CD14-positive monocyte (primary cell): ENCODE measurements at regions not wholly inside any gene's neighbourhood (a gene's known extent, or its start where the extent isn't known, plus 50 kb on each side); places are given as distances from the start of the nearest gene placed in this dataset.

ENCODE experiments used
- DNase-seq, 3 donors: peaks; one replicate each; pipeline ENCODE4 v3.0.0-alpha.2; 2011 to 2022
- H2AFZ ChIP-seq: 2 replicates; pipeline ENCODE4 v1.6.0; 2012; ENCODE audit warnings: mild to moderate bottlenecking, low read depth, low read length, inconsistent platforms; ENCODE audit not compliant: insufficient read depth, poor library complexity, severe bottlenecking
- H3K27ac ChIP-seq, 2 donors: 1 replicate in 1 of 2; 2 replicates in 1 of 2; pipeline ENCODE4 v1.5.1; 2012 to 2013; ENCODE audit warnings: low read length in 2 of 2, control low read depth in 1 of 2, inconsistent platforms in 1 of 2, low read depth in 1 of 2, mild to moderate bottlenecking in 1 of 2
- H3K27me3 ChIP-seq, 2 donors: one replicate each; pipeline versions ENCODE4 v1.6.0 to v1.6.1; 2011 to 2013; ENCODE audit warnings: low read length in 2 of 2; ENCODE audit not compliant: control insufficient read depth in 2 of 2, insufficient read depth in 2 of 2
- H3K36me3 ChIP-seq, 2 donors: replicated peaks in 1 of 2; 1 replicate in 1 of 2; 2 replicates in 1 of 2; pipeline versions ENCODE4 v1.5.1 to v1.6.1; 2012 to 2013; ENCODE audit warnings: low read length in 2 of 2, control low read depth in 1 of 2, inconsistent platforms in 1 of 2, mild to moderate bottlenecking in 1 of 2; ENCODE audit not compliant: insufficient read depth in 2 of 2, control insufficient read depth in 1 of 2
- H3K4me1 ChIP-seq, 2 donors: 1 replicate in 1 of 2; 2 replicates in 1 of 2; pipeline versions ENCODE4 v1.5.1 to v1.6.1; 2012 to 2013; ENCODE audit warnings: low read length in 2 of 2, control low read depth in 1 of 2, inconsistent platforms in 1 of 2, mild to moderate bottlenecking in 1 of 2, moderate library complexity in 1 of 2; ENCODE audit not compliant: insufficient read depth in 2 of 2, control insufficient read depth in 1 of 2
- H3K4me2 ChIP-seq: replicated peaks from 2 replicates; pipeline ENCODE3; 2012; ENCODE audit warnings: low read length, moderate library complexity, mild to moderate bottlenecking; ENCODE audit not compliant: poor library complexity, severe bottlenecking; ENCODE audit errors: extremely low read depth
- H3K4me3 ChIP-seq, 3 experiments: fragments of 200-600 bp in 1 of 3; sonication (generic) in 1 of 3; replicated peaks in 1 of 3; 1 replicate in 2 of 3; 2 replicates in 1 of 3; pipeline ENCODE4 v1.5.1; 2011 to 2013; ENCODE audit warnings: low read length in 3 of 3, mild to moderate bottlenecking in 3 of 3, control low read depth in 2 of 3, low read depth in 2 of 3, inconsistent platforms in 1 of 3, moderate library complexity in 1 of 3
- H3K79me2 ChIP-seq: 2 replicates; pipeline ENCODE4 v1.6.0; 2012; ENCODE audit warnings: mild to moderate bottlenecking, control low read depth, inconsistent platforms, low read length, moderate library complexity; ENCODE audit not compliant: insufficient read depth
- H3K9ac ChIP-seq: 2 replicates; pipeline ENCODE4 v1.6.0; 2017; ENCODE audit warnings: low read length, mild to moderate bottlenecking; ENCODE audit not compliant: insufficient read depth, poor library complexity, severe bottlenecking
- H3K9me3 ChIP-seq, 2 donors: replicated peaks in 1 of 2; 1 replicate in 1 of 2; 2 replicates in 1 of 2; pipeline versions ENCODE4 v1.5.1 to v1.6.1; 2012 to 2013; ENCODE audit warnings: low read length in 2 of 2, control low read depth in 1 of 2; ENCODE audit not compliant: control insufficient read depth in 1 of 2, insufficient read depth in 1 of 2
- H4K20me1 ChIP-seq: 2 replicates; pipeline ENCODE4 v1.6.0; 2012; ENCODE audit warnings: mild to moderate bottlenecking, low read length, control low read depth, moderate library complexity; ENCODE audit not compliant: insufficient read depth
- H3K27ac Mint-ChIP-seq, 7 donors: one replicate each; pipeline ENCODE4 v1.8.0; 2020; ENCODE audit warnings: mild to moderate bottlenecking in 7 of 7, mixed read lengths in 7 of 7, moderate library complexity in 6 of 7, inconsistent platforms in 2 of 7
- H3K27me3 Mint-ChIP-seq, 3 donors: one replicate each; pipeline ENCODE4 v1.8.0; 2021 to 2022; ENCODE audit warnings: low read depth in 3 of 3, mild to moderate bottlenecking in 3 of 3, mixed read lengths in 3 of 3, moderate library complexity in 3 of 3, inconsistent platforms in 1 of 3
- H3K36me3 Mint-ChIP-seq, 2 donors: one replicate each; pipeline ENCODE4 v1.8.0; 2020; ENCODE audit warnings: mixed read lengths in 2 of 2, inconsistent platforms in 1 of 2, mild to moderate bottlenecking in 1 of 2
- H3K4me1 Mint-ChIP-seq: one replicate; pipeline ENCODE4 v1.8.0; 2020; ENCODE audit warnings: mild to moderate bottlenecking, mixed read lengths
- H3K4me3 Mint-ChIP-seq, 2 donors: one replicate each; pipeline ENCODE4 v1.8.0; 2020; ENCODE audit warnings: mild to moderate bottlenecking in 2 of 2, mixed read lengths in 2 of 2, moderate library complexity in 1 of 2
- H3K9me3 Mint-ChIP-seq, 7 donors: one replicate each; pipeline ENCODE4 v1.8.0; 2020 to 2022; ENCODE audit warnings: mixed read lengths in 7 of 7, mild to moderate bottlenecking in 6 of 7, moderate library complexity in 6 of 7, inconsistent platforms in 2 of 7
- WGBS: methylation state at CpG from one replicate; pipeline ENCODE4 v1.1.5; 2013; ENCODE audit warnings: missing lambda C conversion rate; ENCODE audit not compliant: insufficient coverage; 5-methylcytosine and 5-hydroxymethylcytosine counted together
- intact Hi-C, 2 donors: fragments of 100-400 bp; cut with micrococcal nuclease; formaldehyde crosslinking; loops; one replicate each; pipeline versions ENCODE4 v1.15.0 to v1.15.1; 2023
- TF ChIP-seq, protein P1 (sequence below): fragments of 200-600 bp; IDR thresholded peaks from one replicate; pipeline ENCODE4 v1.8.0; 2022; ENCODE audit warnings: antibody characterized with exemption, mild to moderate bottlenecking

DNA sequence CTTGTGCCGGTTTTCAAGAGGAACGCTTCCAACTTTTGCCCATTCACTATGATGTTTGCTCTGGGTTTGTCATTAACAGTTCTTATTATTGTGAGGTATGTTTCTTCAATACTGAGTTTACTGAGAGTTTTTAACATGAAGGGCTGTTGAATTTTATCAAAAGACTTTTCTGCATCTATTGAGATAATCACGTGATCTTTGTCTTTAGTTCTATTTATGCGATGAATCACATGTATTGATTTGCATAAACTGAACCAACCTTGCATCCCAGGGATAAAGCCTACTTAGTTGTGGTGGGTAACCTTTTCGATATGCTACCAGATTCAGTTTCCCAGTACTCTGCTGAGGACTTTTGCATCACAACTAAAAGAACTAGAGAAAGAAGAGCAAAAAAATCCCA, 318.0 kb downstream of the GASK1B start:
- TF ChIP-seq, protein P1, sequence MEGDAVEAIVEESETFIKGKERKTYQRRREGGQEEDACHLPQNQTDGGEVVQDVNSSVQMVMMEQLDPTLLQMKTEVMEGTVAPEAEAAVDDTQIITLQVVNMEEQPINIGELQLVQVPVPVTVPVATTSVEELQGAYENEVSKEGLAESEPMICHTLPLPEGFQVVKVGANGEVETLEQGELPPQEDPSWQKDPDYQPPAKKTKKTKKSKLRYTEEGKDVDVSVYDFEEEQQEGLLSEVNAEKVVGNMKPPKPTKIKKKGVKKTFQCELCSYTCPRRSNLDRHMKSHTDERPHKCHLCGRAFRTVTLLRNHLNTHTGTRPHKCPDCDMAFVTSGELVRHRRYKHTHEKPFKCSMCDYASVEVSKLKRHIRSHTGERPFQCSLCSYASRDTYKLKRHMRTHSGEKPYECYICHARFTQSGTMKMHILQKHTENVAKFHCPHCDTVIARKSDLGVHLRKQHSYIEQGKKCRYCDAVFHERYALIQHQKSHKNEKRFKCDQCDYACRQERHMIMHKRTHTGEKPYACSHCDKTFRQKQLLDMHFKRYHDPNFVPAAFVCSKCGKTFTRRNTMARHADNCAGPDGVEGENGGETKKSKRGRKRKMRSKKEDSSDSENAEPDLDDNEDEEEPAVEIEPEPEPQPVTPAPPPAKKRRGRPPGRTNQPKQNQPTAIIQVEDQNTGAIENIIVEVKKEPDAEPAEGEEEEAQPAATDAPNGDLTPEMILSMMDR: no peak
- Histone ChIP-seq H4K20me1 (no peaks in the 10 kb centered on the region), H3K9me3 (no peaks in the 10 kb centered on the region), H3K4me2 (no peak overlapping the region), H2AFZ (no peak overlapping the region), H3K27ac (no peak overlapping the region), H3K9ac (no peak overlapping the region), H3K4me3 (no peak overlapping the region), H3K27me3 (no peaks in the 10 kb centered on the region), H3K79me2 (no peaks in the 10 kb centered on the region), H3K4me1 (no peaks in the 10 kb centered on the region), H3K36me3 (no peaks in the 10 kb centered on the region)
- Mint-ChIP-seq H3K4me3 (no peak overlapping the region), H3K36me3 (no peaks in the 10 kb centered on the region), H3K27ac (no peak overlapping the region), H3K27me3 (peaks cover 0 to 2% (median 1%) of the 10 kb centered on the region in 3 donors), H3K4me1 (no peaks in the 10 kb centered on the region), H3K9me3 (peaks cover 0 to 6% (median 0%) of the 10 kb centered on the region in 7 donors)
- 95% methylated on average over 3 of the region's 5 CpGs for WGBS
- intact Hi-C loops: no loop called here
- no peak for DNase-seq

DNA sequence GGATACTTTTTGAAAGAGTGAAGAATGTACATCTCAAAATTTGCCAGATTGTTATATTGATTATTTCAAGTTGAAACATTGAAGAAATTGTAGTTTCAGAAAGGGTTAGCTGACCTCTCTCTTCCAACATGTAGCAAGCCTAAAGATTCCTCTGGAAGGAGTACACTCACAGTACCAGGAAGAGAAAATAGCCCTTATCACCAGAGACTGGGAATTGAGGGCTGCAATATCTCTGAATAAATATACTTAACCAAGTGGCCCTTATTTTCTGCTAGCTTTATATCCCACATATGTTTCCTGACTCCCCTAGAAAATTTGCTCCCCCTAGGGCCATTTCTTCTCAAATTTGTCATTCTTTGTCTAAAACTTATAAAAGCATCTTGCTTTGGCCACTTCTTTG, 332.2 kb downstream of the GASK1B start:
- TF ChIP-seq, protein P1: no peak
- intact Hi-C loops: no loop called here
- no peaks in the 10 kb centered on the region for H3K36me3 ChIP-seq
- no peaks in the 10 kb centered on the region for H3K79me2 ChIP-seq
- no peak overlapping the region for H3K9ac ChIP-seq
- H3K4me1 Mint-ChIP-seq: no peaks in the 10 kb centered on the region
- H3K27ac Mint-ChIP-seq: no peak overlapping the region
- no peak overlapping the region for H3K27ac ChIP-seq
- H3K4me3 ChIP-seq: no peak overlapping the region
- DNase-seq: no peak
- no peaks in the 10 kb centered on the region for H3K27me3 ChIP-seq
- no peaks in the 10 kb centered on the region for H3K4me1 ChIP-seq
- H2AFZ ChIP-seq: no peak overlapping the region
- no peak overlapping the region for H3K4me3 Mint-ChIP-seq
- no peaks in the 10 kb centered on the region for H3K36me3 Mint-ChIP-seq
- H4K20me1 ChIP-seq: no peaks in the 10 kb centered on the region
- no peak overlapping the region for H3K4me2 ChIP-seq
- H3K27me3 Mint-ChIP-seq: no peaks in the 10 kb centered on the region
- no peaks in the 10 kb centered on the region for H3K9me3 Mint-ChIP-seq
- H3K9me3 ChIP-seq: no peaks in the 10 kb centered on the region
